Right atrium auricular region (tissue), 2 donors: ENCODE measurements at regions not wholly inside any gene's neighbourhood (a gene's known extent, or its start where the extent isn't known, plus 50 kb on each side); places are given as distances from the start of the nearest gene placed in this dataset.

Source experiments
- DNase-seq: peaks from one replicate; pipeline ENCODE4 v3.0.0-alpha.2; 2019; ENCODE audit warnings: low spot score
- H3K27ac ChIP-seq, 2 donors: fragments of 200-600 bp; sonication (generic); 1 replicate in 1 of 2; 2 replicates in 1 of 2; pipeline ENCODE4 v1.5.1; 2016 to 2019
- H3K27me3 ChIP-seq, 2 donors: fragments of 200-600 bp; sonication (generic); one replicate each; pipeline versions ENCODE4 v1.5.1 to v1.6.0; 2017 to 2019
- H3K36me3 ChIP-seq: fragments of 200-600 bp; sonication (generic); one replicate; pipeline ENCODE4 v1.5.1; 2016
- H3K4me1 ChIP-seq, 2 donors: fragments of 200-600 bp; sonication (generic); one replicate each; pipeline versions ENCODE4 v1.5.1 to v1.6.0; 2017 to 2019
- H3K4me3 ChIP-seq, 2 donors: fragments of 200-600 bp; sonication (generic); 1 replicate in 1 of 2; 2 replicates in 1 of 2; pipeline ENCODE4 v1.5.1; 2017 to 2019; ENCODE audit warnings: mild to moderate bottlenecking in 1 of 2, moderate library complexity in 1 of 2
- H3K9me3 ChIP-seq, 2 donors: fragments of 200-600 bp; sonication (generic); one replicate each; pipeline ENCODE4 v1.5.1; 2019
- CTCF ChIP-seq, 2 donors: fragments of 200-600 bp; sonication (generic); IDR thresholded peaks; one replicate each; pipeline ENCODE4 v1.5.1; 2019; ENCODE audit warnings: antibody characterized with exemption in 2 of 2

- H3K36me3 ChIP-seq, result no peaks in the 10 kb centered on the region
- no peak overlapping the region for H3K4me3 ChIP-seq
- no peak for DNase-seq
- peaks cover 0 to 23% of the 10 kb centered on the region in 2 donors for H3K4me1 ChIP-seq
- no peaks in the 10 kb centered on the region for H3K27me3 ChIP-seq
- TF ChIP-seq CTCF (IDR thresholded peaks at IDR 0.05), result no peak
- H3K9me3 ChIP-seq, result no peaks in the 10 kb centered on the region
- H3K27ac ChIP-seq, result no peak overlapping the region
Observed at GRCh38 chr2:37560863-37561614, 110.4 kb downstream of the CDC42EP3 start.

- TF ChIP-seq CTCF (IDR thresholded peaks at IDR 0.05), result no peak
- Histone ChIP-seq H3K9me3 (no peaks in the 10 kb centered on the region), H3K27me3 (no peaks in the 10 kb centered on the region), H3K4me3 (no peak overlapping the region), H3K4me1 (peaks cover 0 to 23% of the 10 kb centered on the region in 2 donors), H3K36me3 (no peaks in the 10 kb centered on the region), H3K27ac (no peak overlapping the region)
- DNase-seq, result no peak
Observed at GRCh38 chr2:37561615-37562569, 109.5 kb downstream of the CDC42EP3 start.

- Histone ChIP-seq H3K4me1 (peaks cover 0 to 23% of the 10 kb centered on the region in 2 donors), H3K4me3 (no peak overlapping the region), H3K36me3 (no peaks in the 10 kb centered on the region), H3K27ac (no peak overlapping the region), H3K27me3 (no peaks in the 10 kb centered on the region), H3K9me3 (no peaks in the 10 kb centered on the region)
- no peak for DNase-seq
- no peak for TF ChIP-seq CTCF (IDR thresholded peaks at IDR 0.05)
Observed at GRCh38 chr2:37563375-37564015, 107.9 kb downstream of the CDC42EP3 start.

GRCh38 chr2:37564356-37564755 lies 107.1 kb downstream of the CDC42EP3 start:
- no peaks in the 10 kb centered on the region for H3K27me3 ChIP-seq
- H3K4me3 ChIP-seq, result no peak overlapping the region
- no peak for DNase-seq
- no peak overlapping the region for H3K27ac ChIP-seq
- peaks cover 0 to 26% of the 10 kb centered on the region in 2 donors for H3K4me1 ChIP-seq
- no peaks in the 10 kb centered on the region for H3K9me3 ChIP-seq
- no peaks in the 10 kb centered on the region for H3K36me3 ChIP-seq
- no peak for TF ChIP-seq CTCF (IDR thresholded peaks at IDR 0.05)

GRCh38 chr2:37566517-37566981 lies 104.9 kb downstream of the CDC42EP3 start:
- Histone ChIP-seq H3K9me3 (no peaks in the 10 kb centered on the region), H3K27me3 (no peaks in the 10 kb centered on the region), H3K4me3 (no peak overlapping the region), H3K36me3 (no peaks in the 10 kb centered on the region), H3K4me1 (peaks cover 0 to 23% of the 10 kb centered on the region in 2 donors), H3K27ac (no peak overlapping the region)
- TF ChIP-seq CTCF (IDR thresholded peaks at IDR 0.05), result no peak
- no peak for DNase-seq
